Suppressor macrophage treated with lipopolysaccharide for 4 hours (primary cell): ENCODE measurements at regions not wholly inside any gene's neighbourhood (a gene's known extent, or its start where the extent isn't known, plus 50 kb on each side); places are given as distances from the start of the nearest gene placed in this dataset.
"Not testable (repeated sequence)": the region's sequence is repeated elsewhere in the genome, so short reads cannot be mapped to it uniquely, and the experiment has no call there.

ENCODE experiments used
- DNase-seq: peaks from one replicate; pipeline ENCODE4 v3.0.0-alpha.2; 2020

DNA sequence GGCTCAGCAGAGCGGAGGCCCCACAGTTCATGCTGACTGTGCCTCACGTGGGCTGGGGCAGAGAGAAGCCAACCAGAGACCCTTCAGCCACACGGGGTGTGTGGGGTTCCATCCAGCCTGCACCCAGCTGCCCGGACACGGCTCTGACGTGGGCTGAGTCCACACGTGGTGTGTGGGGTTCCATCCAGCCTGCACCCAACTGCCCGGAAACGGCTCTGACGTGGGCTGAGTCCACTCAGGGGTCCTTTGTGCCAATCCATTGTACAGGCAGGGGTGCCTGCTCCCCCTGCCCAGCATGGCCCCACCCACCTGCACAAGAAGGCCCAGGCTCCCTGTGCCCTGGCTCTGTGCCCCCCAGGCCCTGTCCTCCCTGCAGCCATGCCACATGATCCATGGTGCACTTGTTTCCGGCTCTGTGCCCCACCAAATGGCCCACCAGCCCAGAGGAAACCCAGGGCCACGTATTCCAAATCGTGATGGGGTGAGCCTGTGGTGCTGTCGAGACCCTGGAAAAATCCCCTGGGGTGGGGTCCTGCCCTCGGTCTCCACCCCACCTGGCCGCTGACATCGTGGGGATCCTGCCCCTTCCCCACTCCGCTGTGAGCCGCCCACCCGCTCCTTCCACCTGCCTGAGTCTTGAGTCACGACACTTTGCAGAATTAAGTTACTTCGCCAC, 99.3 kb upstream of the SFSWAP start:
- no peak for DNase-seq

- no peak for DNase-seq
These were observed 98.7 kb upstream of the SFSWAP start for GRCh38 chr12:131612092-131612755.

- no peak for DNase-seq
These were observed 97.7 kb upstream of the SFSWAP start for GRCh38 chr12:131613186-131613585.

- DNase-seq = no peak
These were observed 97.2 kb upstream of the SFSWAP start for GRCh38 chr12:131613678-131614077.

DNA sequence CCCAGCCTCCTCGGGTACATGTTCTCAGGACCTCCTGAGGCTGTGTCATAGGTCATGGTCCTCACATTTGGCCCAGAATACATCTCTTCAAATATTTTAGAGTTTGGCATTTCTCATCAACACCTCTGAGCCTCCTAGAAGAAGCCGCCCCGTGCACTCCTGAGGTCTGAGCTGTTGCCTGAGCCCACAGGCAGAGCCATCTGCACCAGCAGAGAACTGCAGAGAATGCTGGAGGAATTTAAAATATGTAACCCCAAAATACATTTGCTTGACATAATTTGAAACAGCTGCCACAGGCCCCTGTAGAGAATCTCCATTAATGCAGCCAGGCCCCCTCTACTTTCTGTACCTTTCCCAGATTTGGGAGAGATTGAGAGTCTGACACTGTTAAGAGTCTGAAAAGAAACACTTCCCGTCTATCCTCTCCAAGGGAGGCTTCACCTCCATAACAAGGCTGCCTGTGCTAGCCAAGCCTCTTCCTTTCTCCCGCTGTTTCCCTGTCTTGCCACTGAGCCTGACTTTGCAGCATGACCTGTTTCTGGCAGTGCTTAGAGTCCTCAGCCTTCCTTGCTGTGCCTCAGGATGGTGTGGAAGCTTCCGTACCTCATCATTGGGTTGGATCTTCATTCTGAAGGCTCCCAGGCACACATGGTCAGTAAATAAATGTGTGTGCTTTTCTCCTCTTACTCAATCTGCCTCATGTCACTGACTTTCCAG, 95.4 kb upstream of the SFSWAP start:
- DNase-seq = no peak

- no peak for DNase-seq
These were observed 94.7 kb upstream of the SFSWAP start for GRCh38 chr12:131616043-131616700.

DNA sequence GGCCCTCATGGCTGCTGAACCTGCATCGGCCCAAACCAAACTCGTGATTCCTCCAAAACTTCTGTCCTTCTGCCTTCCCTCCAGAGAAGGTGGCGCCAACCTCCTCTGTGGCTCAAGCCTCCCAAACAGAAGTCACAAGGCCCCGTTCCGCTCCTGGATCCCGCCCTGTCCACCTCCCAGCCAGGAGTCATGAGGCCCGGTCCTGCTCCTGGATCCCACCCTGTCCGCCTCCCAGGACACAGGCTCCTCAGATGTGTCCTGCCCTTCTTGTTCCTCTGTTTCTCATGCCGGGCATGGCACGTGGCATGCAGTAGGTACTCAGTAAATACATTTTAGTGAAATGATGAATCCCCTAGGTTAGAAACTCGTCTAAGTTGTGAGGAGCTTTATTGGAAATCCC, 94.2 kb upstream of the SFSWAP start:
- DNase-seq = no peak

DNA sequence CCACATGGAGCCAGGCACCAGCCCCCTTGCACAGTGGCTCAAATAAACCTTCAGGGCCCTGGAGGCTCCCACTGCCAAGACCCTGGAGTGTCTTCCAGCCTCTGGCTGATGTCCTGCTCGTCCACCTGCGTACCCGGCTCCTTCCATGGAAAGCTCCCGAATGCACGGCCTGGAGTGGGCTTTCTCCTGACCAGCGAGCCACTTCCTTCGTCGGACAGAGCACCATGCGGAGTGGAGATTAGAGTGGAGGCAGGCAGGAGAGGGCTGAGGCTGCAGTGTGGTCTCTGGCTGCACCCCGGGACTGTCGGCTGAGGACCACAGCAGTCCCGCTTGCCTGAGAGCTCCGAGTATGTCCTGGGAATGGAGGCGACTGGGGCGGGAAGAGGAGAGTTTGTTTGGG, 93.7 kb upstream of the SFSWAP start:
- DNase-seq = no peak

DNA sequence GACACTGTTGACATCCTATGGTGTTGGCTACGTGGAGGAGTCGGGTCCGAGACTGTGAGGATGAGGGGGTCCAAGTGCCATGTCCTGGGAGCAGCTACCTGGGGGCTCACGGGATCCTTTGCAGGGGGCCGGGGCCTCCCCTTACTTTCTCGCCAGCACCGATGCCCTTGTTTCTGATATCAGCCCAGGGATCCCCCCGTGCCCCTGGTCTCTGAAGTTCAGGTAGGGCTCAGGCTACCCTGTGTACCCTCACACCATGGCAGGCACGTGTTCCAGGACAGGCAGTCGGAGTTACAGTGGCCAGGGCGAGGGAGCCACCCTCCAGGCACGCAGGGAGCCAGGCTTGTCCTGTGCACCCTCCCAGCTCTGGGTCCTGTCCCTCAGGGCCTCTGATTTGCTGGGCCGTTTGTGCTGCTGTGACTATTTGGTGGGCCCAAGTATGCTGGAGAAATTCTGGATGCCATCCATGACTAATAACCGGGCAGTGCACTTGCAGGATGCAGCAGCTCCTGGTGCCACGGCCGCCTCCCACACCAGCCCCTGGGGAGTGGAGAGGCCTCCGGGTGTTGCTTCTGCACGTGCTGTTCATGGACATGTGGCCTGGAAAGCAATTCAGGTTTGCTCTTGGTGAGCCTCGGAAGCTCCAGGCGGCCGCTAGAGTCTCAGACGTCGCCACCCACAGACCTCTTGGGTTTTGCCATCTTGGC, 93.1 kb upstream of the SFSWAP start:
- DNase-seq = no peak

DNA sequence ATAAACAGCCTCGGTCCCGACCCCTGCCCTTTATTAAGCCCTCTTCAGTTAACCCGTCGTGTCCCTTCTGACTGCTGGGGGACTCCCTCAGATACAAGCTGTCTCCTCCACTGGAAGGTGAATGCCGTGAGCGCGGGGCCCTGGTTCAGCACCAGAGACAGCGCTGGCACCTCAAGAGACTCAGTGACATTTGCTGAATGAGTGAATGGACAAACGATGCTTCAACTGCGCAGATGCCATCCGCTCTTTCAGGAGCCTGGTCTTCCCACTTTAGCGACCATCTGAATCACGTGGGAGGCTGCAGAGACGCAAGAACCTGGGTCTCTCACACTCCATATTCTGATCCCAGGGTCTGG, 92.6 kb upstream of the SFSWAP start:
- DNase-seq = no peak

- no peak for DNase-seq
These were observed 92.2 kb upstream of the SFSWAP start for GRCh38 chr12:131618701-131619100.

DNA sequence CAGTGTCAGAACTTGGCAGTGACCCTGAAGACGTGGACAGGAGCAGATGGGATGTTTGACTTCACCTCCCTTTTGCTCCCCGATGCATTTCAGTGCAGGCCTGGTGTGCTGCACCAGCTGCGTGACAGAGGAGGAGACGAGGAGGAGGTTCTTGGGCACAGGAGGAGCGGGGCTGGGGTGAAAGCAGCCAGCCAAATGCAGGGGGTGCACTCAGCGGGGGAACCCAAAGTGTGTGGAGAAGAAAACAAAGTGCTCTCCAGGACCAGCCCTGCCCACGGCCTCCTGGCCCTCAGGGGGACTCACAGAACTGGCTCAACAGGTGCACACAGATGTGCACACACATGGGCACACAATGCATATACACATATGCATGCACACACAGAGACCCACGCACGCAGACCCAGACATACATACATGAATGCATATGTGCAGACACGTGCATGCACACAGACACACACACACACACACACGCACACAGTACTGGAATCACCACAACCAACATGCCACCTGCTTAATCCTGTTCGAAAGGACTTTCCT, 91.7 kb upstream of the SFSWAP start:
- DNase-seq = no peak

GRCh38 chr12:131619736-131620506, 91.0 kb upstream of the SFSWAP start:
- no peak for DNase-seq

GRCh38 chr12:131620520-131620919, 90.4 kb upstream of the SFSWAP start:
- DNase-seq = no peak

DNA sequence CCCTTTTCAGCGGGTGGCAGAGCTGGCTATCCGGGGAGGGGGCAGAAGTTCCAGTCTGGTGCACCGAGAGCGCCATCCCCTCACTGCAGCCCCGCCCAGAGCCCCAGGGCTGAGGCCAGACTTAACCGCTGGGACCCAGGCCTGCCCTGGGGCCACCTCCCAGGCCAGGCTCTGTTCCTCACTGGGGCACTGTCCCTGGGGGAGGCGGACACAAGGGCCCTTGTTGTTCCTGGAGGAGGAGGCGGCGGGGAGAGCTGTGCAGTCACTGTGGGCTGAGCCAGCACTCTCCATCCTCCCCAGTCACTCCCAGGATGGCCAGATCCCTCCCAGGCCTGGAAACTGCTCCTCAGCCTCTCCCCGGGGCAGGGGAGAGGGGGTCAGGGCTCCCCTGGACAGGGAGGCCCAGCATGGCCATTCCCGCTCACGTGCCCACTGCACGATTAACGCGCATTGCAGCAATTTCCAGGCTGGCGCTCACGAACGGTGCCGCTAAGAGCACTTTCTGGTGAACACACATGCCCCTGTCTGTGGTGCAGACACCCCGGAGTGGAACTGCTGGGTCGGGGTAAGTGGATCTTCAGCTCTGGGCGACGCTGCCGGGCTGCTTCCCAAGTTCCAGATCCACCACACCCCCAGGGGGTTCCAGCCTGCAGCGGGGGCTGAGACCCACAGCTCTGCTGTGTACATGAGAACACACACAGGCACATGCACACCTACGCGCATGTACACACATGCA, 89.8 kb upstream of the SFSWAP start:
- DNase-seq = no peak

- DNase-seq = no peak
These were observed 89.0 kb upstream of the SFSWAP start for GRCh38 chr12:131621701-131622421.

- DNase-seq = no peak
These were observed 88.4 kb upstream of the SFSWAP start for GRCh38 chr12:131622422-131622955.

DNA sequence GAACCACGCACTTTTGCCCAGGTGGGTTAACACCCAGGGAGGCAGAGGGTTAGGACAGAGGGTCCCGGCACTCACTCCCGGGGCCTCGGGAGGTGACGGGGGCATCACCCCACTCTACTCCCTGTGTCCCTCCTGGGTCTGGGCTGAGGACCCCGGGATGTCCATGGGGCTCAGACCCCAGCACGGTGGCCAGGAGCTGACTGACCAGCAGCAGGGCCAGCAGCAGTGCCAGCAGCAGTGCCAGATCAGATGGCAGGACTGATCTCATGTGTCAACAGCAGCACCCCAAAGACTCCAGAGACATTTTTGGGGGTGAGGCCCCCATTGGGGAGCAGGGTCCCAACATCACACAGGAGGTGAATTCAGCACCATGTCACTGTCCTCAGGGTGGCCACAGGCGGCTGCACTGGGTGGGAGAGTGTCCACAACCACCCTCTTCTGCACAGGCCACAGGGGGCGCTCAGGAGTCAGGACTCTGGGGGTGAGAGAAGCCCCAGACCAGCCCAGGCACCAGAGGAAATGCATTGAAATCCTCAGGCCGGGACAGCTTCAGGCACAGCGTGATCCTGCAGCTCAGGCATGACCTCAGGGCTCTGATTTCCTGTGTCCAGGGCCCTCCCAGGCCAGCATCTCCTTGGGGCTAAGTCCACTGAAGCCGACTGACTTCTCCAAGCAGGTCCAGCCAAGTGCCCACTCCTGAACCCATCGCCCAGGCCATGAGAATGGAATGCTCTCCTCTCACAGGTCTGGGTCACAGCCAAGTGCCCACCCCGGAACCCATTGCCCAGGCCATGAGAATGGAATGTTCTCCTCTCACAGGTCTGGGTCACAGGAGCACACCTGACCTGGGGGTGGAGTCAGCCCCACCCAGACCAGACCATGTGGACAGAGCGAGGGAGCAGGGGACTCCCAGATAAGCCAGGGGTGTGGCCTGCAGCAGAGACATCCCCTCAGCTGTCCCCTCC, 87.2 kb upstream of the SFSWAP start:
- DNase-seq = peak; percentile 13

GRCh38 chr12:131624369-131624739, 86.5 kb upstream of the SFSWAP start:
- not testable (repeated sequence) for DNase-seq
